SIG-M5 treated with dmso at 0.1 percent for 504 hours (cell line): ENCODE measurements at regions not wholly inside any gene's neighbourhood (a gene's known extent, or its start where the extent isn't known, plus 50 kb on each side); places are given as distances from the start of the nearest gene placed in this dataset.
"Not testable (repeated sequence)": the region's sequence is repeated elsewhere in the genome, so short reads cannot be mapped to it uniquely, and the experiment has no call there.

Source experiments
- DNase-seq: peaks from one replicate; lab custom pipeline; 2025; ENCODE audit not compliant: unreplicated experiment; lab: John Stamatoyannopoulos, UW

DNA sequence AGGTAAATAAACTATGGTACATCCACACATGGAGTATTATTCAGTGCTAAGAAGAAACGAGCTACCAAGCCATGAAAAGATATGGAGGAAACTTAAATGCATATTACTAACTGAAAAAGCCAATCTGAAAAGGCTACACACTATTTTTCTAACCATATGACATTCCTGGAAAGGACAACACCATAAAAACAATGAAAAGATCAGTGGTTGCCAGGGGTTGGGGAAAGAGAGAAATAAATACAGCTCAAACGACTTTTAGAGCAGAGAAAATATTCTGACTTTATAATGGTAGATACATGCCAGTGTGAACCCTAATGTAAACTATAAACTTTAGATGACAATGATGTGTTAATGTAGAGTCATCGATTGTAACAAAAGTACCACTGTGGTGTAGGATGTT lies 225.9 kb upstream of the BTBD3 start:
- DNase-seq = no peak

DNA sequence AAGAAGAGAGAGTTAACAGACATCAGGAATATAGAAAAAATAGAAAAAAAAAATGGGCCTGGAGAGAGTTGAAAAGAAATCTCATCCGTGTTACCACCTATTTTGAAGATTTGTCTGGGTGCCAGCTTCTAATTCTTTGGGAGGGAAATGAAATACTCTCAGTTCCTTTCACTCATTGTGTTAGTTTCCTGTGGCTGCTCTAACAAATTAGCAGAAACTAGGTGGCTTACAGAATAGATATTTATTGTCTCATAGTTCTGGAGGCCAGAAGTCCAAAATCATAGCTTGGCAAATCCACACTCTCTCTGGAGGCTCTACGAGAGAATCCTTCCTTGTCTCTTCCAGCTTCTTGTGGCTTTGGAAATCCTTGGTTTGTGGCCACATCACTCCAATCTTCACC lies 225.1 kb upstream of the BTBD3 start:
- no peak for DNase-seq

DNA sequence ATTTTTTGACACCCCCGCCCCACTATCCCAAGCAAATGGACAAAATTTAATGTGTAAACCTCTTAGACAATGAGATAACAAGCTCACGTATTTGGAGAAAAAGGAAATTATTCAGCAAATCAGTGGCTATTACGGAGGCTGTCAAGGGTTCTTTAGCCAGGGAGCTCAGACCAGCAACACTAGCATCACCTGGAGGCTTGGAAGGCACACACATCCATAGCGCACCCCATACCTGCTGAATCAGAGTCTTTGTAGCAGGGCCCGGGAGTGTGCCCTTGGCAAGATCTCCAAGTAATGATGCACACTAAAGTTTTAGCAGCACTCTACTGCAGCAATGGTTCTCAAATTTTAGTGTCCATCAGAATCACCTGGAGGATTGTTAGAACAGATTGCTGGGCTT lies 223.2 kb upstream of the BTBD3 start:
- no peak for DNase-seq

DNA sequence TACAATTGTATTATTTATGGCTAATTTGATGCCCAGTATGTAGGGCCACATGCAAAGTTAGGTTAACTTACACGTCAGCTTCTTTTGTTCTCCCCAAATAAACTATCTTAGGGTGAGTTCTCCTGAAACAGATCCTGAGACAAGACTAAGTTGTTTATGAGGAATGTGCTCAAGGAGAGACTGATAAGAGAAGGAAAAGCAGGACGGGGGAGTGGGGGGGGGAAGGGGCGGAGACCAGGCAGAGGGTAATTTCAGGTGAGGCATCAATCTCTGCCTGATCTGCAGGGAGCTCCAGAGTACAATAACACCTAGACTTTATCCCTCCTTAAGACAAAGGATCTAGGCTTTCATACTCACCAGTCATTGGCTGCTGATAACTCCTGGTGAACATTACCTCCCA lies 220.6 kb upstream of the BTBD3 start:
- DNase-seq = no peak

DNA sequence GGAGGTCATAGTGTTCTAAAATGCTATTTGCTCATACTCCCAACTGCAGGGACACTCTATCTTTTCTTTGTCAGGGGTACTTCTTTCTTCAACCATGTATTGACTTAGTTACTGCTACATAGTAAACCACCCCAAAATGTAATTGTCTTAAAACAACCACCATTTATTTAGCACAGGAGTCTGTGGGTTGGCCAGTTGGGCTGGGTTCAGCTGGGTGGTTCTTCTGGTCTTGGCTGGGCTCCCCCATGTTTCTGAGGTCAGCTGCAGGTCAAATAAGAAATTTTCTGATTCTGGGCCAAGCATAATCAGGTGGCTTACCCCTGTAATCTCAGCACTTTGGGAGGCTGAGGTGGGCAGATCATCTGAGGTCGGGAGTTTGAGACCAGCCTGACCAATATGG lies 220.0 kb upstream of the BTBD3 start:
- no peak for DNase-seq

DNA sequence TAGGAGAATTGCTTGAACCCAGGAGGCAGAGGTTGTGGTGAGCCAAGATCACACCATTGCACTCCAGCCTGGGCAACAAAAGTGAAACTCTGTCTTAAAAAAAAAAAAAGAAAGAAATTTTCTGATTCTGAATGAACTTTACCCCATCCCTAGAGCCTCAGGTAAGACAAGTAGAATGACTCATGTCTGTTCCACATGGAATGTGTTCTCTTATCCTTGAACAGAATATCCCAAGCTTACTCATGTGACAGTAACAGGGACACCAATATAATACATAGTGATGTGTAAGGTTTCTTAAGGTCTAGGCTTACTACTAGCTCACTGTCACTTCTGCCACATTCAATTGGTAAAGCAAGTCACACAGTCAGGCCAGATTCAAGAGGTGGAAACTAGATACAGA lies 219.6 kb upstream of the BTBD3 start:
- DNase-seq = no peak

DNA sequence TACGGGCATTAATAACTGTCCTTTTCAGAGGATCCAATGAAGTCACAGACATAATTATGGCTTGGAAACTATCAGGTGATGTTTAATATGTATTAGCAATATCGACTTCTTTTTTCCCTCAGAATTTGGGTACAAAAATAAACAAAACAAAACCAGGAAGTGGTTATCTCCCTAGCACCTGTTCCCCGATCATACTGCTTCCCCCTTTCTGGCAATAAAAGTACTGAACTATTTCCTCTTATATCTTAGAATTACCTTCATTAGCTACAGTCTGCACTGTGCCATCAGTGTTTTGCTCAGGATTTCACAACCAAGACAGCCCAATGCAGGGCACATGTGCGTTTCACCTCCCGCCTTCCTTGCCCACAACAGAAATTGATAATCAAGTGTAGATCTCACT lies 216.9 kb upstream of the BTBD3 start:
- no peak for DNase-seq

DNA sequence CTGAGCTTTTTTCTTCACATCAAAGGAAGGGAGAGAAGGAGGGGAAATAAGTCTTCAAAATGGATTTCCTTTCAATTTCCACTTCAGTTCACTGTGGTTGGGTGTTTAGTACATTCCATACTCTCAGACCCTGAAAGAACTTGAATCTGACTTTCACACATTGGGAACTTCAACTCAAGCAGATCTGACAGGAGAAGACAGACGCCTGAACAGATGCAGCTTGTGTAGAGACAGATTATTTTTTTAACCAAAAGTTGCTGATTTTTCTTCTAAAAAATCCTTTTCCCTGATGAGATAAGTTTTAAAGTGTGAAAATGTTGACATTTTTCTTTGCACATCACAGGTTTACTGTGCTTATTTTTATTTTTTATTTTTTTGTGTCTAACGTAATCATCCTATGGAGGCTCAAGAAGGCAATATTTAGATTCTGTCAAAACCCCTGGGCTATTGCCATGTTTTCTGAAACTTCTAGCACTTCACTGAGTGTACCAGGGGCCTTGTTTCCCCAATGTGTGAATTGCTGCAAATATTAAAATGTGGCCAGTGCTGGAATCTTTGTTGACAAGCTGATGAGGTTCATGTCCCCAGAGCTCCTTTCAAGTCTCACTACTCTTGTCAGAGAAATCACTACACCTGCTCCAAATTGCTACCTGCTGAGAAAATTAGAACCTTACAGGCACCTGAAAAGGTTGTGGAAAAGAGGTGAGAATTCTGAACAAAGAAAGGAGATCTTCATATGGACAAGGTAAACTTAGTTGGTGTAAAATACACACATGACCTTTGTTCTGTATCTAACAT lies 214.8 kb upstream of the BTBD3 start:
- no peak for DNase-seq

DNA sequence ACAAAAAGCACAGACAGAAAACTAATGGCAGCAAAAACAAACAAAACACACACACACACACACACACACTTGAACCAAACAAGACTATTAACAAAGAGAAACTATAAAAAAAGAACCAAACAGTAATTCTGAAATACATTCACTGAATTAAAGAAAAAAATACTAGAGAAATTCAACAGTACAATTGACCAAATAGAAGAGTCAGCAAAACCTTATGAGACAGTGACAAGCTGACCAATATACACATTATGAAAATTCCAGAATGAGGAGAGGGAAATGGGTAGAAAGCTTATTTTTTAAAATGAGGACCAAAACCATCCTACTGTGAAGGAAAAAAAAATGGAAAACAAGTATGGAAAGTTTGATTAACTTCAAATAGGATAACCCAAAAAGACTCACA lies 212.2 kb upstream of the BTBD3 start:
- DNase-seq = no peak

DNA sequence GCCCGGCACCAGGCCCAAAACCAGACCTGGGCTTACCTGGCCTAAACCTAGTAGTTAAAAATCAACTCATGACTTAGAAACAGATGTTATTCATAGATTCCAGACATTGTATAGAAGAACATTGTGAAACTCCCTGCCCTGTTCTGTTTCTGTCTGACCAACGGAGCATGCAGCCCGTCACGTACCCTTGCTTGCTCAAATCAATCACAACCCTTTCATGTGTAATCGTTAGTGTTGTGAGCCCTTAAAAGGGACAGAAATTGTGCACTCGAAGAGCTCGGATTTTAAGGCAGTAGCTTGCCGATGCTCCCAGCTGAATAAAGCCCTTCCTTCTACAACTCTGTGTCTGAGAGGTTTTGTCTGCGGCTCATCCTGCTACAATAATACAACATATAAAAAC lies 209.5 kb upstream of the BTBD3 start:
- not testable (repeated sequence) for DNase-seq

DNA sequence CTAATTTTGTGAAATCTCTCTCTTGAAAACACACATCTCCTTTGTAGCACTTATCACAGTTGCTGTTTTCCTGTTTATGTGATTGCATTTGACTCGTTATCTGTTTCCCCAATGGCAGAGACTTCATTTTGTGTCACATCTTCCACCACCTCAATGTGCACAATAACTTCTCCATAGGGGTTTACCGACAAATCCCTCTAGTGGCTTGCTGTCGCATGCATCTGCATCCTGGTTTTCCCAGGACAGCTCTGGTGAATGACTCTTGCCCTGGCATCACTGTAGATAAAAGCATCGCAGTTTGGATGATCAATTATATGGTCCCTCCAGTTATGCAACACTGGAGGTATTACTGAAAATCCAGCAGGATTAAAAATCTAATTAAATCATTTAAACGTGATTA lies 206.5 kb upstream of the BTBD3 start:
- no peak for DNase-seq

DNA sequence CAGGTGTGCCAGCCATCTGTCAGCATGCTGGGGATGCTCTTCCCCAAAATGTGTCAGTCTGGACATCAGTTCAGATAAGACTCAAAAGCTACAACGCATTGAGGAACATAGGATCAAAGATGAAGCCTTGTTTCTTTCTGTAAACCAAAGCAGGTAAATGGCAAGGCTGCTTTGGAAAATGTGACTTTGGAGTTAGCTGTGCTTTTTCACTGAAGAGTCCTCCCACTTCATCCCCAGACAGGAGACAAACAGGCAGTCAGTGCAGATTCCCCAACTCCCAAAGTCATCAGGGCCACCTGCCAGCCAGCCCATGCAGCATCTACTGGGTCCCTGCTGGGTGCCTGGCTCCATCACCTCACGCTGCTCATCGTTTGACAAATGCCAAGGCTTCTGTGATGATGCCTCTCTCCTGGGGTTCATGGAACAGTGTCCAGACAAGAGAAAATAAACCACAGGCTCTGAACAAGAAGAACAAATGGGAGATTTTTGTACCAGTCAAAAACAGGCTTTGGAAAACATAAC lies 205.0 kb upstream of the BTBD3 start:
- no peak for DNase-seq

DNA sequence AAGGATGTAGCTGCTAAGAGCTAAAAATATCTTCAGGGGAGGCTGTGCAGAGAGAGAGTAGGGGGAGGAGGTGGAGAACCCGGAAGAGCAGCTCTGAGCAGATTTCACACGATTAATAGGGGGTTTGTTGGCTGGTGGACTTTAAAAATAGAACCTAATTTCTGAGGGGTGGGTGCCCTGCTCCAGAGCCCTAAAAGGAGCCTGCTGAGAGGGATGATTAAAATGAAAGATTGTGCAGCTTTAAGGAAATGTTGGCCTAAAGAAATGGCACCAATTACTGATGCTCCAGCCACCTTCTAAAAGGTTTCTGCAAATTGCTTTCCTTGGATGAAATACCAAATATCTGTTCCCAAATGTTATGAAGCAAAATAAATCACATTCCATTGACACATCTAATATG lies 202.8 kb upstream of the BTBD3 start:
- DNase-seq = no peak

DNA sequence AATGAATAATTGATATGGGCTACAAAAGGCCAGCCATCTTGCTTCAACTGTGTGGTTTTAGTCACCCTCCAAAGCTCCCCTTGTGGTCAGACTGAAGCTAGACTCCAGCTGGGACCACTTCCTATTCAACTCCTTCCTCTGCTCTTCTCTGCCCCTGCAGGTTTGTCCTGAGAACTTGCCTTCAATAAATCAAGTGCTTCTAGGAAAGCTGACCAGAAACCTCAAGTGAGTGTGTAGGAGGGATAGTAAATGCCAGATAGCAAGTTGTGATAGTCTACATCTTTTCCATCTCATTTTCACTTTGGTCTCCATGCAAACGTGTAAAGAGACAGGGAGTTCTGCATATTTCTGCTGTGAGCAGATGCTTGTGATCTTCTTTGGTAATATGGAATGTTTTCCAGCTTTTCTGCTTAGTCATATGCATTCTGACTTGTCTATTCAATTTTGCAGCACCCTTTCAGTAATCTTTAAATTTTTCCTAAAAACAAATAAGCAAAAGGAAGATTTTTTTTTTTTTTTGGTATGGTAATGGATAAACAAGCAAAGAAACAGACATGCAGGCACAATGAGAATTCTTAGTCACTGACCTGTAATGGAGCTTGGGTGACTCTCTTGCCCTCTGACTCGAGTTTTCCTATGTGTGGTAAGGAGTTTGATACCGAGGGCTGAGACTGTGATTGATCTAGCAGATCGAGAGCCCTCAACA lies 201.3 kb upstream of the BTBD3 start:
- peak; percentile 47 for DNase-seq

DNA sequence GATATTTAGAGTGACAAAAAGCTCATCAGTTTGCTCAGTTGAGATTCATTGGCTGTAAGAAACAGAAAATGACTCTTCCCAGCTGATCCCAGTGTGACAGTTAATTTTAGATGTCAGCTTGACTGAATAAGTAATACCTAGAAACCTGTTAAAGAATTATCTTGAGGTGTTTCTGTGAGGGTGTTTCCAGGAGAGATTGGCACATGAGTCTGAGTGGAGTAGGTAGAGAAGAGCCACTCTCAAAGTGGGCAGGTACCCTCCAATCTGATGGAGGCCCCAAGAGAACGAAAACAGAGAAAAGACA lies 200.8 kb upstream of the BTBD3 start:
- no peak for DNase-seq

DNA sequence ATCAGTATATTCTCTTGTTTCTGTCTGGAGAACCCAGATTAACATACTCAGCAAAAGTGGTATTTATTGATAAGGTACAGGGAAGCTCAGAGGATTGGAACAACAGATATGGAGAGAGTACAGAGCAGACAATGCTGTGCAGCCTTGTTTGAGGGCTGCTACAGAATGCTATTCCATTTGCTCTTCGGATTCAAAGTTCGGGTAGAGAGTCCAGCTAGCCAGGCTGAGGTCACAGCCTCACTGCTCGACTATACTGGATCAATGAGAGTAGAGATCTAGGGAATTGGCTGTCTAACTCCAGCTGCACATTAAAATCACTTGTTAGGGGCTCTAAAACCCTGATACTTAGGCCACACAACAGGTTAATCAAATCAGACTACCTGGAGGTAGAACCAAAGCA lies 200.1 kb upstream of the BTBD3 start:
- no peak for DNase-seq

DNA sequence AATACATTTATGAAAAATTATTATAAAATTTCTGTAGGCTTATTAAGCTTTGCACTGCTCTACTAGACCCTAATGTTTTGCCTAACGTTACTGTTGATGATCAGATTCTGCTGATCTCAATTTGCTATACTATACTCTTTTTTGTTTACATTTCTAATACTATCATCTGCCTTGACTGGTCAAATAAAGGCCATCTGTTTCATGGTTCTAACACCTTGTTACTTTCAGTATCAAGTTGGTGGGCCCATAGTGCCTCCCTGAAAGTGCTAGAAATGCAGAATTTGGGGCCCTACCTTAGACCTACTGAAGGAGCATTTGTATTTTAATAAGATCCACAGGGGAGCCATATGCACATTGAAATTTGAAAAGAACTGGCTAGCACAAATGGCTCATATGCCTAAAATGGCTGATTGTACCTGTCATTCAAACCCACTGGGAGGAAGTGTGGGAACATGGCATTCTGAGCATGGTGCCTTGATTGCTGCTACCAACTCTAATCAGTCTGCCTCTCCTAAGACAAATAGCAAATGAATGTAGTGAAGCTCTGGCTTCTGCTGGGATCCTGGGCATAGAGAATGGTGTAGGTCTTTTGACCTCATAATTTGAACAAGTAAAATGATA lies 199.1 kb upstream of the BTBD3 start:
- DNase-seq = no peak

DNA sequence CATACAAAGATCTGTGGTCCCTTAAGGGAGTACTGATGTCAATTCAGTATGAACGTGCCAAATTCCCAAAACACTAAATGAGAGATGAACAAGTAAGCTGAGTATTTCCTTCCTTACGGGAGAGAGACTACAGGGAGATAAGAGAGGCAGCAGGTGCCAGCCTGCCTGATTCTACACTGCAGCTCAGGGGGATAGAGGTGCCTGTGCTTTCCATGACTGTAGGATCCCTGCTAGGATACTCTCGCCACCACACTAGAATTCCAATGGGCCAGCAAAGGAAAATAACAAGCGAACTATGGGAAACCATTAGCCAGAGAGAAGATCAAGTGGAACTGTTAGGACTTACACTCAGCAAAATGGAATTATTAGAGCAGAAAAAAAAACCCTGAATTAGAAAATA lies 198.5 kb upstream of the BTBD3 start:
- no peak for DNase-seq

DNA sequence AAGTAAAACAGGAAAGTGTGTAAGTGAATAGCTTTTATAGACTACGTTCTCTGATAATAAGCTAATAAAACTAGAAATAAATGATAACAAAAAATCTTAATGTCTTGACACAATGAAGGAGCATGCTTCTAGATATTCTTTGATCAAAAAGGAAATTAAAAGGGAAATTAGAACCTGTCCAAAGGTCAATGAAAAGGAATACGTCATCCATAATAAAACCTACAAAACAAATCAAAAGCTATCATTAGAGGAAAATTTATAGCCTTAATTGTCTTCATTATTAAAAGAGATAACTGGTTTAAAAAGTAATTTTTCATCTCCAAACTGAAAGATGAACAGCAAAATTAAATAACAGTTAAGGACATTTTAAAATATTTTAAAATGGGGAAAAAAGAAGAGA lies 196.3 kb upstream of the BTBD3 start:
- DNase-seq = no peak

DNA sequence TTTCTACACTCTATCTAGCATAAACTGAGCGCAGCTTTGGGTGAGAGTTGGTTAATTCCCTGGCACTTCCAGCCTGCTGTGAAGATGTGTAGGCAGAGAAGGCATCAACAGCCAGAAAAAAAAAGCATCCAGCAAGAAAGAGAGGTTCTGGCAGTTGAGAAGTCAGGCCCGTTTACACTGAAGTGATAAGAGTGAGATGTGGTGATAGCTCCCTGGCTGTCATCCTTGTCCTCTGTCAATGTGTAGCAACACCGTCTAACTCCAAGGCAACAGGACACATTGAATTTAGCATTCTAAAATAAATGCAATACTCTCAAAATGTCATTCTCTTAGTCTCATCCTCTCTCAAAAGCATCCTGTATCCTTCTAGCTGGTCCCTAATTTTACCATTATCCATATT lies 193.6 kb upstream of the BTBD3 start:
- DNase-seq = no peak

DNA sequence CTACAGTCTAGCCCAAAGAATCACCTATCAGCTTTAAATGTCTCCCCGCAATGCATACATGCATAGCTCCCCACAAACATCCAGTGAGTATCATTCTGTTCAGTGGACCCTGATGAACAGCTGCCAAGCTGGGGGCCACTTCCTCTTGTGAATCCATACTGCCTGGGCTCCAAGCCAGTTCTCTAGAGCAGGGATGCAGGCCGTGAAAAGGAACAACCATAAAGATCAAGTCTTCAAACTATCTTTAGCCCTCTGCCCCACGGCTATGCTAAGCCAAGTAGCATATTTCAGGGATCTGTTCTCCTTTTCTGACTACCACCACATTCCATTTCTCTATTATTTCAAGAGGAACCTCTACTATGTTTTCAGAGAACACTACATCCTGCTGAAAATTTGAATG lies 191.7 kb upstream of the BTBD3 start:
- DNase-seq = no peak

DNA sequence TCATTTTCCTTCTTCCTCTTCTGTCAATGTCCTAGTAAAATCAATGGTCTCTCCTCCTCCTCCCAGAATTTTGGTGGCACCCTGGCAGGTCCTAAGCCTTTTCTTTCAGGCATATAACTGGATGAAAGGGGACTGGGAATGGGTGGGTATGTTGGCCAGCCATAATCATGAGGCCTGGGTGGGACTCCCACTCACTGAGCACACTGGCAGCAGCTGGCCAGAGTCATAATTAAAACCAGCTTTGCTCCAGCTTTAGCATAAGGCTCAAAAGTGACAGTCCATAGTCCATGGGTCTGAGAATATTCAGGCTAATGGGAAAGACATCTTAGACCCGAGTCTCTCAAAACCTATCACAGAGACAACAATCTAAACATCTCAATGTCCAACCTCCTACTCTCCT lies 190.0 kb upstream of the BTBD3 start:
- no peak for DNase-seq
